ENCODE measurements at regions not wholly inside any gene's neighbourhood (a gene's known extent, or its start where the extent isn't known, plus 50 kb on each side); places are given as distances from the start of the nearest gene placed in this dataset.

DNA sequence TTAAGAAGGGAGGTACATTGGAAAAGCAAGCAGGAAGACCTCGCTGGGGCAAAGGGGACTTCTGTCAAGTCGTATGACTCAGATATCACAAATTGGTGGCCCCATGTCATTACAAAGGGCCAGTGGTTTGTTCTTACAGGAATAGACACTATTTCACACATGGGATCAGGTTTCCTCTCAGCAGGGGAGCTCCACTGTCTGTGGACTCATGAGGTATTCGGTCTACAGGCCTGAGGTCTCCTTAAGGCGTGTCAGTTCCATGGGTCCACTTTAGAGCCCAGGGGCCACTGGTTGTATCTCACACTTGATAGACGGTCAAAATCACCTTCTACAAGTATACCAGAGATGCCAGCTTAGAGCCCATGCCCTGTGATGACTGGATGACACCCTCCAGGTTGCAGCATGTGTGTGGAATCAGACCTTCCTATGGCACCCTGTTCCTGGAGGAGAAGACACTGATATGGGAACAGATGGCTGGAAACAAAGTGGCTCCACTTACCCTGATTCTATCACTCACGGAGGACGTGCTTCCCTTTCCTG lies 288.1 kb upstream of the B3GAT1 start:
- no peak for DNase-seq (ENCODE audit: insufficient read length, low spot score, missing footprints)
- H3K27ac ChIP-seq (ENCODE audit: low read depth, low read length): no peak overlapping the region
- no peaks in the 10 kb centered on the region for H3K79me2 ChIP-seq (ENCODE audit: insufficient read depth, low read length)
- no peak overlapping the region for H3K4me2 ChIP-seq (ENCODE audit: insufficient read depth, low read length)
- H3K36me3 ChIP-seq (ENCODE audit: insufficient read depth, low read length): no peaks in the 10 kb centered on the region
- no peak overlapping the region for H2AFZ ChIP-seq (ENCODE audit: low read length)
- H3K9me3 ChIP-seq (ENCODE audit: low read depth, low read length): peaks cover 4% of the 10 kb centered on the region
- H3K4me3 ChIP-seq (ENCODE audit: insufficient read depth, low read length): no peak overlapping the region
- H4K20me1 ChIP-seq (ENCODE audit: insufficient read depth, low read length): no peaks in the 10 kb centered on the region
- no peaks in the 10 kb centered on the region for H3K4me1 ChIP-seq (ENCODE audit: insufficient read depth, low read length)
- no peaks in the 10 kb centered on the region for H3K27me3 ChIP-seq (ENCODE audit: insufficient read depth, low read length)
- TF ChIP-seq, protein P1, sequence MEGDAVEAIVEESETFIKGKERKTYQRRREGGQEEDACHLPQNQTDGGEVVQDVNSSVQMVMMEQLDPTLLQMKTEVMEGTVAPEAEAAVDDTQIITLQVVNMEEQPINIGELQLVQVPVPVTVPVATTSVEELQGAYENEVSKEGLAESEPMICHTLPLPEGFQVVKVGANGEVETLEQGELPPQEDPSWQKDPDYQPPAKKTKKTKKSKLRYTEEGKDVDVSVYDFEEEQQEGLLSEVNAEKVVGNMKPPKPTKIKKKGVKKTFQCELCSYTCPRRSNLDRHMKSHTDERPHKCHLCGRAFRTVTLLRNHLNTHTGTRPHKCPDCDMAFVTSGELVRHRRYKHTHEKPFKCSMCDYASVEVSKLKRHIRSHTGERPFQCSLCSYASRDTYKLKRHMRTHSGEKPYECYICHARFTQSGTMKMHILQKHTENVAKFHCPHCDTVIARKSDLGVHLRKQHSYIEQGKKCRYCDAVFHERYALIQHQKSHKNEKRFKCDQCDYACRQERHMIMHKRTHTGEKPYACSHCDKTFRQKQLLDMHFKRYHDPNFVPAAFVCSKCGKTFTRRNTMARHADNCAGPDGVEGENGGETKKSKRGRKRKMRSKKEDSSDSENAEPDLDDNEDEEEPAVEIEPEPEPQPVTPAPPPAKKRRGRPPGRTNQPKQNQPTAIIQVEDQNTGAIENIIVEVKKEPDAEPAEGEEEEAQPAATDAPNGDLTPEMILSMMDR (IDR thresholded peaks at IDR 0.05; ENCODE audit: extremely low read depth, low read depth, low read length): no peak

DNA sequence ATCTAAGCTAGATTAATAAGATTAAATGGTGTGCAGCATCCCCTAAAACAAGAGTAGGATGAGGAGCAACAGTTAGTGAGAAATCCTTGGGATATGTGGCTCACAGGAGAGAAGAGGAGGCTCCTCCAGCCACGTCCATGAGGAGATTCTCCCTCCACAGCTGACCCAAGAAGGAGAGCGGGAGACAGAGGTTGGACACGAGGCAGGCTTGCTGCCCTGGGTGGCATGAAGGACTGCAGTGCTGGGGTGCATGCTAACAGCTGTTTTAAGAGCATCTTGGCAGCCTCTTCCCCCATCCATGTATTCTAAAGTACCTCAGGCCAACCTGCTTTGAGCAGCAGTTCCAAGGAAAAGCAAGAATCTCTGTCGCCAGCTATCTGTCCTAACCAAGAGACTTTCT lies 284.4 kb upstream of the B3GAT1 start:
- no peaks in the 10 kb centered on the region for H3K79me2 ChIP-seq (ENCODE audit: insufficient read depth, low read length)
- DNase-seq (ENCODE audit: insufficient read length, low spot score, missing footprints): no peak
- H2AFZ ChIP-seq (ENCODE audit: low read length): no peak overlapping the region
- H3K27ac ChIP-seq (ENCODE audit: low read depth, low read length): no peak overlapping the region
- no peaks in the 10 kb centered on the region for H3K4me1 ChIP-seq (ENCODE audit: insufficient read depth, low read length)
- TF ChIP-seq, protein P1 (IDR thresholded peaks at IDR 0.05; ENCODE audit: extremely low read depth, low read depth, low read length): no peak
- peaks cover 2% of the 10 kb centered on the region for H3K9me3 ChIP-seq (ENCODE audit: low read depth, low read length)
- no peaks in the 10 kb centered on the region for H3K36me3 ChIP-seq (ENCODE audit: insufficient read depth, low read length)
- no peaks in the 10 kb centered on the region for H3K27me3 ChIP-seq (ENCODE audit: insufficient read depth, low read length)
- H4K20me1 ChIP-seq (ENCODE audit: insufficient read depth, low read length): no peaks in the 10 kb centered on the region
- H3K4me2 ChIP-seq (ENCODE audit: insufficient read depth, low read length): no peak overlapping the region
- H3K4me3 ChIP-seq (ENCODE audit: insufficient read depth, low read length): no peak overlapping the region

DNA sequence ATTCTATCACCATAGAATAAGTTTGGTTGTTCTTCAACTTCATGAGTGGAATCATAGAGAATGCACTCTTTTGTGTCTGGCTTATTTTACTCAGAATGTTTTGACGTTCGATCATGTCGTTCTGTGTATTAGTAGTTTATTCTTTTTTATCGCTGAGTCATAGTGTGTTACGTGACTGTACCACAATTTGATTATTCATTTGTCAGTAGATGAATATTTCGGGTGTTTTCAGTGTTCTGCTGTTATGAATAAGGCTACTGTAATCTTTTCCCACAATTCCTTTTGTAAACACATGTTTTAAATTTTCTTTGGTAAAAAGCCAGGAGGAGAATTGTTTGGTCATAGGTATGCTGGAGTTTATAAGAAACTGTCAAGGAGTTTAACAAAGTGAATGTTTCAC lies 279.9 kb upstream of the B3GAT1 start:
- no peaks in the 10 kb centered on the region for H3K27me3 ChIP-seq (ENCODE audit: insufficient read depth, low read length)
- no peaks in the 10 kb centered on the region for H4K20me1 ChIP-seq (ENCODE audit: insufficient read depth, low read length)
- H2AFZ ChIP-seq (ENCODE audit: low read length): no peak overlapping the region
- DNase-seq (ENCODE audit: insufficient read length, low spot score, missing footprints): no peak
- no peaks in the 10 kb centered on the region for H3K79me2 ChIP-seq (ENCODE audit: insufficient read depth, low read length)
- H3K4me1 ChIP-seq (ENCODE audit: insufficient read depth, low read length): no peaks in the 10 kb centered on the region
- no peak overlapping the region for H3K27ac ChIP-seq (ENCODE audit: low read depth, low read length)
- TF ChIP-seq, protein P1 (IDR thresholded peaks at IDR 0.05; ENCODE audit: extremely low read depth, low read depth, low read length): no peak
- no peak overlapping the region for H3K4me3 ChIP-seq (ENCODE audit: insufficient read depth, low read length)
- no peak overlapping the region for H3K4me2 ChIP-seq (ENCODE audit: insufficient read depth, low read length)
- H3K9me3 ChIP-seq (ENCODE audit: low read depth, low read length): no peaks in the 10 kb centered on the region
- no peaks in the 10 kb centered on the region for H3K36me3 ChIP-seq (ENCODE audit: insufficient read depth, low read length)

DNA sequence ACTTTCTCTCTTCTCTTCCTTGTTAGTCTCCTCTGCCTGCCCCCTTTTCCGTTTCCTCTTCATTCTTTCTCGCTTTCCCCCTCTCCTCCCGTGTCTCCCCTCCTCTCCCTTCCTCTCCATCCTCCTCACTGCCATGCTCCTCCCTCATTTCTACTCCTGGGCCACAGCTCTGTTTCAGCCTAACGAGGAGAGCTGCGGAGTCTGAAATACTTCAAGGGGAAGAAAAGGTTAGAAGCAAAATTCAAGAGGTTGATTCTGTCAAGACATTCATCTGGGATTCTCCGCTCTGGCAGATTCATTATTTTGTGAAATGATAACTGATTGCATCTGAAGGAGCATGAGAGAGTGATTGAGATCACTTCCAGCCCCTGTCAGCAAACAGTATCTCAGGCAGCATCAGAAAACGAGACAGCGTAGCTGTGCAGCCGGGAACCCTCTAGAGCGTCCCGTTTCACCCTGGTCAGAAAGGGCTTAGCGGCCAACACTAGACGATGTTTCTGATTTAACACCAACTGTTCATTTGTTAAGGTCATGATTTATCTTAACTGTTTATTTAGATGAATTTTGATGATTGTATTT lies 279.3 kb upstream of the B3GAT1 start:
- no peak overlapping the region for H3K27ac ChIP-seq (ENCODE audit: low read depth, low read length)
- no peaks in the 10 kb centered on the region for H4K20me1 ChIP-seq (ENCODE audit: insufficient read depth, low read length)
- H3K4me1 ChIP-seq (ENCODE audit: insufficient read depth, low read length): no peaks in the 10 kb centered on the region
- TF ChIP-seq, protein P1 (IDR thresholded peaks at IDR 0.05; ENCODE audit: extremely low read depth, low read depth, low read length): no peak
- H3K9me3 ChIP-seq (ENCODE audit: low read depth, low read length): no peaks in the 10 kb centered on the region
- H3K4me3 ChIP-seq (ENCODE audit: insufficient read depth, low read length): no peak overlapping the region
- no peak for DNase-seq (ENCODE audit: insufficient read length, low spot score, missing footprints)
- H3K79me2 ChIP-seq (ENCODE audit: insufficient read depth, low read length): no peaks in the 10 kb centered on the region
- no peaks in the 10 kb centered on the region for H3K27me3 ChIP-seq (ENCODE audit: insufficient read depth, low read length)
- no peak overlapping the region for H2AFZ ChIP-seq (ENCODE audit: low read length)
- H3K4me2 ChIP-seq (ENCODE audit: insufficient read depth, low read length): no peak overlapping the region
- H3K36me3 ChIP-seq (ENCODE audit: insufficient read depth, low read length): no peaks in the 10 kb centered on the region

Data from osteoblast (primary cell).